OCI-LY3 (cell line): ENCODE measurements at regions not wholly inside any gene's neighbourhood (a gene's known extent, or its start where the extent isn't known, plus 50 kb on each side); places are given as distances from the start of the nearest gene placed in this dataset.

Experiments used
- EZH2phosphoT487 ChIP-seq: fragments of 200-600 bp; shearing (Covaris generic); IDR thresholded peaks from 2 replicates; pipeline ENCODE4 v1.6.1; 2018; ENCODE audit warnings: antibody characterized with exemption, mixed run types, low read depth
- TF ChIP-seq, protein P1 (sequence below): fragments of 200-600, 300-600 bp; sonication (generic); IDR thresholded peaks from 2 replicates; pipeline ENCODE4 v1.5.1; 2014; ENCODE audit warnings: antibody characterized with exemption, low read length, low read depth

DNA sequence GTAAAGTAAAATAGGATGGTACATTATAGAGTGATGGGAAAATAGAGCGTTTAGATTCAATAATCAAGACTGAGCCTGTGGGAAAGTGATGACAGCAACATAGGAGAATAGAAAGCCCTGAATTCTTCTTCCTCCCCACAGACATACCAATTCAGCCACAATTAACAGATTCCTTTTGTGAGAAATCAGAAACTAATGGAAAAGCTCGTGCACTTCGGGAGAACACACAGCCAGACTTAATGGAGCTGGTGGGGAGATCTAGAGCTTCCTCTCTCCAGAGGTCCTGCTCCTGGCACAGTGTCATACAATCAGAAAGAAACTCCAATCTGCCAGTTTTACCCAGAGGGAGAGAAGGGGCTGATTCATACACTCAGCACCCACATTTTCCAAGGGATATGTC lies 676.3 kb upstream of the BOD1L1 start:
- TF ChIP-seq, protein P1, sequence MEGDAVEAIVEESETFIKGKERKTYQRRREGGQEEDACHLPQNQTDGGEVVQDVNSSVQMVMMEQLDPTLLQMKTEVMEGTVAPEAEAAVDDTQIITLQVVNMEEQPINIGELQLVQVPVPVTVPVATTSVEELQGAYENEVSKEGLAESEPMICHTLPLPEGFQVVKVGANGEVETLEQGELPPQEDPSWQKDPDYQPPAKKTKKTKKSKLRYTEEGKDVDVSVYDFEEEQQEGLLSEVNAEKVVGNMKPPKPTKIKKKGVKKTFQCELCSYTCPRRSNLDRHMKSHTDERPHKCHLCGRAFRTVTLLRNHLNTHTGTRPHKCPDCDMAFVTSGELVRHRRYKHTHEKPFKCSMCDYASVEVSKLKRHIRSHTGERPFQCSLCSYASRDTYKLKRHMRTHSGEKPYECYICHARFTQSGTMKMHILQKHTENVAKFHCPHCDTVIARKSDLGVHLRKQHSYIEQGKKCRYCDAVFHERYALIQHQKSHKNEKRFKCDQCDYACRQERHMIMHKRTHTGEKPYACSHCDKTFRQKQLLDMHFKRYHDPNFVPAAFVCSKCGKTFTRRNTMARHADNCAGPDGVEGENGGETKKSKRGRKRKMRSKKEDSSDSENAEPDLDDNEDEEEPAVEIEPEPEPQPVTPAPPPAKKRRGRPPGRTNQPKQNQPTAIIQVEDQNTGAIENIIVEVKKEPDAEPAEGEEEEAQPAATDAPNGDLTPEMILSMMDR = no peak
- no peak for TF ChIP-seq EZH2phosphoT487
